ENCODE measurements at regions not wholly inside any gene's neighbourhood (a gene's known extent, or its start where the extent isn't known, plus 50 kb on each side); places are given as distances from the start of the nearest gene placed in this dataset.

DNA sequence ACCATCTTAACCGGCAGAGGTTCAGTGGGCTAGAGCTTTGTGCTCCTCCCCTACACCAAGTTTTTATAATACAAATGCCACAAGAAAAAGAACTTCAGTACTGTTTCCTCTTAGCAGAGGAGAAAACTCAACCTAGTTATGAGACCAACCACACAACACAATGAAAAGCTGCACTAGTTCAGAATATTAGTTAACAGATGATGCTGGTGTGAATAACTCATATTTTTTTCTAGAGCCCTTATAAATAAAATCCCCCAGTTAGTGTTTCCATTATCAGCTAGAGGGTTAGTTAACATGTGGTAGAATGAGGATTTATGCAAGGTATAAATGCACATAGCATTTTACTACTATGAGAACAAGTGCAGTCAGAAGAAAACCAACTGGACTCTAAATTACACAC is 61.9 kb upstream of the AMN1 start:
- TF ChIP-seq, protein P1, sequence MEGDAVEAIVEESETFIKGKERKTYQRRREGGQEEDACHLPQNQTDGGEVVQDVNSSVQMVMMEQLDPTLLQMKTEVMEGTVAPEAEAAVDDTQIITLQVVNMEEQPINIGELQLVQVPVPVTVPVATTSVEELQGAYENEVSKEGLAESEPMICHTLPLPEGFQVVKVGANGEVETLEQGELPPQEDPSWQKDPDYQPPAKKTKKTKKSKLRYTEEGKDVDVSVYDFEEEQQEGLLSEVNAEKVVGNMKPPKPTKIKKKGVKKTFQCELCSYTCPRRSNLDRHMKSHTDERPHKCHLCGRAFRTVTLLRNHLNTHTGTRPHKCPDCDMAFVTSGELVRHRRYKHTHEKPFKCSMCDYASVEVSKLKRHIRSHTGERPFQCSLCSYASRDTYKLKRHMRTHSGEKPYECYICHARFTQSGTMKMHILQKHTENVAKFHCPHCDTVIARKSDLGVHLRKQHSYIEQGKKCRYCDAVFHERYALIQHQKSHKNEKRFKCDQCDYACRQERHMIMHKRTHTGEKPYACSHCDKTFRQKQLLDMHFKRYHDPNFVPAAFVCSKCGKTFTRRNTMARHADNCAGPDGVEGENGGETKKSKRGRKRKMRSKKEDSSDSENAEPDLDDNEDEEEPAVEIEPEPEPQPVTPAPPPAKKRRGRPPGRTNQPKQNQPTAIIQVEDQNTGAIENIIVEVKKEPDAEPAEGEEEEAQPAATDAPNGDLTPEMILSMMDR (IDR thresholded peaks at IDR 0.05; ENCODE audit: extremely low read depth in 1 of 2, insufficient read depth in 1 of 2, low read depth in 1 of 2, low read length in 2 of 2), result no peak
- TF ChIP-seq POLR2A (IDR thresholded peaks at IDR 0.05; ENCODE audit: low read depth, low read length) (no peak), MYC (IDR thresholded peaks at IDR 0.05; ENCODE audit: low read depth, low read length) (no peak), EZH2 (IDR thresholded peaks at IDR 0.05; ENCODE audit: borderline replicate concordance, low read depth, low read length, severe bottlenecking) (no peak), FOS (IDR thresholded peaks at IDR 0.05; ENCODE audit: borderline replicate concordance, insufficient read depth, low read length) (no peak), POLR2AphosphoS5 (IDR thresholded peaks at IDR 0.05; ENCODE audit: insufficient read depth, low read depth, low read length) (no peak), JUN (IDR thresholded peaks at IDR 0.05; ENCODE audit: borderline replicate concordance, insufficient read depth, insufficient read length, low read depth) (no peak), GATA2 (IDR thresholded peaks at IDR 0.05; ENCODE audit: insufficient read depth, insufficient read length, low read depth, low read length) (no peak)
- TF ChIP-seq, protein P2, sequence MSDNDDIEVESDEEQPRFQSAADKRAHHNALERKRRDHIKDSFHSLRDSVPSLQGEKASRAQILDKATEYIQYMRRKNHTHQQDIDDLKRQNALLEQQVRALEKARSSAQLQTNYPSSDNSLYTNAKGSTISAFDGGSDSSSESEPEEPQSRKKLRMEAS (IDR thresholded peaks at IDR 0.05; ENCODE audit: insufficient read depth, insufficient read length), result no peak

All from endothelial cell of umbilical vein (primary cell).